Stomach (tissue), 8 donors: ENCODE measurements at regions not wholly inside any gene's neighbourhood (a gene's known extent, or its start where the extent isn't known, plus 50 kb on each side); places are given as distances from the start of the nearest gene placed in this dataset.
"Not testable (repeated sequence)": the region's sequence is repeated elsewhere in the genome, so short reads cannot be mapped to it uniquely, and the experiment has no call there.

Experiments used
- DNase-seq, 2 donors: peaks; one replicate each; pipeline versions ENCODE4 v3.0.0 to v3.0.0-alpha.2; 2013 to 2019
- H3K27ac ChIP-seq, 5 donors: fragments of 200-600 bp in 4 of 5; sonication (generic) in 4 of 5; one replicate each; pipeline ENCODE4 v1.5.1; 2013 to 2019; ENCODE audit warnings: mild to moderate bottlenecking in 1 of 5, moderate library complexity in 1 of 5
- H3K27me3 ChIP-seq, 3 donors: fragments of 200-600 bp; sonication (generic); one replicate each; pipeline ENCODE4 v1.5.1; 2017 to 2019; ENCODE audit warnings: mixed run types in 1 of 3
- H3K36me3 ChIP-seq, 4 donors: fragments of 200-600 bp; sonication (generic); 1 replicate in 3 of 4; 2 replicates in 1 of 4; pipeline ENCODE4 v1.5.1; 2016 to 2019
- H3K4me1 ChIP-seq, 4 donors: fragments of 200-600 bp; sonication (generic); one replicate each; pipeline ENCODE4 v1.5.1; 2016 to 2019
- H3K4me3 ChIP-seq, 4 donors: fragments of 200-600 bp; sonication (generic) in 3 of 4; one replicate each; pipeline ENCODE4 v1.5.1; 2016 to 2019; ENCODE audit warnings: mild to moderate bottlenecking in 1 of 4
- H3K9me3 ChIP-seq, 4 donors: fragments of 200-600 bp; sonication (generic); one replicate each; pipeline ENCODE4 v1.5.1; 2016 to 2019
- CTCF ChIP-seq, 7 experiments: fragments of 450-650 bp in 4 of 7; fragments of 200-600 bp in 3 of 7; sonication (generic) in 3 of 7; IDR thresholded peaks; one replicate each; pipeline ENCODE4 v1.5.1; 2016 to 2019; ENCODE audit warnings: antibody characterized with exemption in 7 of 7, control low read depth in 2 of 7, mild to moderate bottlenecking in 1 of 7
- EP300 ChIP-seq: sonication (generic); formaldehyde crosslinking; IDR thresholded peaks from one replicate; pipeline ENCODE4 v1.6.1; 2017; ENCODE audit warnings: antibody characterized with exemption
- POLR2A ChIP-seq, 4 donors: fragments of 450-650 bp; IDR thresholded peaks; one replicate each; pipeline ENCODE4 v1.6.1; 2016; ENCODE audit warnings: antibody characterized with exemption in 4 of 4, control low read depth in 2 of 4, mild to moderate bottlenecking in 1 of 4, moderate library complexity in 1 of 4
- POLR2AphosphoS5 ChIP-seq, 3 donors: sonication (generic); formaldehyde crosslinking; IDR thresholded peaks; one replicate each; pipeline ENCODE4 v1.6.1; 2016; ENCODE audit warnings: antibody characterized with exemption in 3 of 3
- WGBS, 5 donors: extraction: QIAGEN DNeasy Blood & Tissue Kit in 3 of 5; methylation state at CpG; one replicate each; pipeline versions ENCODE4 v1.1.5 to v1.1.7; 2013 to 2018; 5-methylcytosine and 5-hydroxymethylcytosine counted together
- intact Hi-C: fragments of 100-400 bp; cut with DNase I; formaldehyde crosslinking; loops from one replicate; pipeline ENCODE4 v1.15.1; 2023; ENCODE audit warnings: low total_unique reads
- donor health status: healthy with polysubstance abuse.
- donor health status: Bipolar disorder and iron deficiency.
- donor health status: healthy.

GRCh38 chr14:81776531-81776930, 242.9 kb upstream of the SEL1L start:
- no peak overlapping the region for H3K27ac ChIP-seq
- no peaks in the 10 kb centered on the region for H3K36me3 ChIP-seq
- H3K4me1 ChIP-seq: no peaks in the 10 kb centered on the region
- 84 to 88% (median 86%) methylated on average over 2 of the region's 2 CpGs for WGBS, 5 donors
- H3K9me3 ChIP-seq: no peaks in the 10 kb centered on the region
- DNase-seq: no peak
- no peaks in the 10 kb centered on the region for H3K27me3 ChIP-seq
- no peak overlapping the region for H3K4me3 ChIP-seq
- intact Hi-C loops: no loop called here
- TF ChIP-seq POLR2A (IDR thresholded peaks at IDR 0.05): no peak
- no peak for TF ChIP-seq CTCF (IDR thresholded peaks at IDR 0.05)
- no peak for TF ChIP-seq EP300
- no peak for TF ChIP-seq POLR2AphosphoS5 (IDR thresholded peaks at IDR 0.05)

GRCh38 chr14:81781798-81782197, 248.1 kb upstream of the SEL1L start:
- DNase-seq, H3K36me3 ChIP-seq, H3K27ac ChIP-seq, intact Hi-C loops, H3K4me3 ChIP-seq, H3K9me3 ChIP-seq, H3K4me1 ChIP-seq, H3K27me3 ChIP-seq: not testable (repeated sequence)
- WGBS, 5 donors: 59 to 67% (median 66%) methylated on average over 7 of the region's 7 CpGs

GRCh38 chr14:81784084-81784483, 250.4 kb upstream of the SEL1L start:
- peaks cover 0 to 4% (median 0%) of the 10 kb centered on the region in 4 donors for H3K9me3 ChIP-seq
- H3K4me3 ChIP-seq: no peak overlapping the region
- TF ChIP-seq POLR2AphosphoS5 (IDR thresholded peaks at IDR 0.05) (no peak), CTCF (IDR thresholded peaks at IDR 0.05) (no peak), POLR2A (IDR thresholded peaks at IDR 0.05) (no peak), EP300 (no peak)
- intact Hi-C loops: no loop called here
- WGBS, 5 donors: 77 to 93% (median 87%) methylated on average over 5 of the region's 5 CpGs
- no peaks in the 10 kb centered on the region for H3K36me3 ChIP-seq
- H3K27ac ChIP-seq: no peak overlapping the region
- no peaks in the 10 kb centered on the region for H3K4me1 ChIP-seq
- H3K27me3 ChIP-seq: no peaks in the 10 kb centered on the region
- no peak for DNase-seq

GRCh38 chr14:81797315-81797714, 263.7 kb upstream of the SEL1L start:
- WGBS, 5 donors: 52 to 79% (median 74%) methylated on average over 2 of the region's 2 CpGs
- no peaks in the 10 kb centered on the region for H3K36me3 ChIP-seq
- intact Hi-C loops: no loop called here

More at GRCh38 chr14:81797315-81797714, 263.7 kb upstream of the SEL1L start:
- peaks cover 0 to 7% (median 0%) of the 10 kb centered on the region in 4 donors for H3K4me1 ChIP-seq
- DNase-seq: peak in 1 of 2 donors; percentile 80
- H3K27me3 ChIP-seq: no peaks in the 10 kb centered on the region
- H3K9me3 ChIP-seq: no peaks in the 10 kb centered on the region
- no peak overlapping the region for H3K27ac ChIP-seq
- no peak for TF ChIP-seq POLR2A (IDR thresholded peaks at IDR 0.05)
- no peak for TF ChIP-seq EP300
- no peak for TF ChIP-seq CTCF (IDR thresholded peaks at IDR 0.05)
- TF ChIP-seq POLR2AphosphoS5 (IDR thresholded peaks at IDR 0.05): no peak
- H3K4me3 ChIP-seq: no peak overlapping the region
